ENCODE measurements at regions not wholly inside any gene's neighbourhood (a gene's known extent, or its start where the extent isn't known, plus 50 kb on each side); places are given as distances from the start of the nearest gene placed in this dataset.

- TF ChIP-seq, protein P1, sequence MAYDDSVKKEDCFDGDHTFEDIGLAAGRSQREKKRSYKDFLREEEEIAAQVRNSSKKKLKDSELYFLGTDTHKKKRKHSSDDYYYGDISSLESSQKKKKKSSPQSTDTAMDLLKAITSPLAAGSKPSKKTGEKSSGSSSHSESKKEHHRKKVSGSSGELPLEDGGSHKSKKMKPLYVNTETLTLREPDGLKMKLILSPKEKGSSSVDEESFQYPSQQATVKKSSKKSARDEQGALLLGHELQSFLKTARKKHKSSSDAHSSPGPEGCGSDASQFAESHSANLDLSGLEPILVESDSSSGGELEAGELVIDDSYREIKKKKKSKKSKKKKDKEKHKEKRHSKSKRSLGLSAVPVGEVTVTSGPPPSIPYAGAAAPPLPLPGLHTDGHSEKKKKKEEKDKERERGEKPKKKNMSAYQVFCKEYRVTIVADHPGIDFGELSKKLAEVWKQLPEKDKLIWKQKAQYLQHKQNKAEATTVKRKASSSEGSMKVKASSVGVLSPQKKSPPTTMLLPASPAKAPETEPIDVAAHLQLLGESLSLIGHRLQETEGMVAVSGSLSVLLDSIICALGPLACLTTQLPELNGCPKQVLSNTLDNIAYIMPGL (CRISPR knock-in tag; IDR thresholded peaks at IDR 0.05): no peak
- TF ChIP-seq GRHL2 (CRISPR knock-in tag; IDR thresholded peaks at IDR 0.05; ENCODE audit: insufficient replicate concordance, severe bottlenecking) (no peak), OVOL2 (CRISPR knock-in tag; IDR thresholded peaks at IDR 0.05; ENCODE audit: borderline replicate concordance) (no peak), NR2C2 (CRISPR knock-in tag; IDR thresholded peaks at IDR 0.05) (no peak), JAZF1 (CRISPR knock-in tag; IDR thresholded peaks at IDR 0.05) (no peak)
- TF ChIP-seq, protein P2, sequence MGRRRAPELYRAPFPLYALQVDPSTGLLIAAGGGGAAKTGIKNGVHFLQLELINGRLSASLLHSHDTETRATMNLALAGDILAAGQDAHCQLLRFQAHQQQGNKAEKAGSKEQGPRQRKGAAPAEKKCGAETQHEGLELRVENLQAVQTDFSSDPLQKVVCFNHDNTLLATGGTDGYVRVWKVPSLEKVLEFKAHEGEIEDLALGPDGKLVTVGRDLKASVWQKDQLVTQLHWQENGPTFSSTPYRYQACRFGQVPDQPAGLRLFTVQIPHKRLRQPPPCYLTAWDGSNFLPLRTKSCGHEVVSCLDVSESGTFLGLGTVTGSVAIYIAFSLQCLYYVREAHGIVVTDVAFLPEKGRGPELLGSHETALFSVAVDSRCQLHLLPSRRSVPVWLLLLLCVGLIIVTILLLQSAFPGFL (CRISPR knock-in tag; IDR thresholded peaks at IDR 0.05; ENCODE audit: borderline replicate concordance): no peak
Observed at GRCh38 chr4:184907216-184907615, 81.4 kb upstream of the ACSL1 start (continued).

GRCh38 chr4:184907810-184908209 lies 82.0 kb upstream of the ACSL1 start:
- ATAC-seq (no peak), DNase-seq (ENCODE audit: low spot score) (no peak)
- TF ChIP-seq NR1H2 (CRISPR knock-in tag; IDR thresholded peaks at IDR 0.05): no peak
- TF ChIP-seq, protein P3, sequence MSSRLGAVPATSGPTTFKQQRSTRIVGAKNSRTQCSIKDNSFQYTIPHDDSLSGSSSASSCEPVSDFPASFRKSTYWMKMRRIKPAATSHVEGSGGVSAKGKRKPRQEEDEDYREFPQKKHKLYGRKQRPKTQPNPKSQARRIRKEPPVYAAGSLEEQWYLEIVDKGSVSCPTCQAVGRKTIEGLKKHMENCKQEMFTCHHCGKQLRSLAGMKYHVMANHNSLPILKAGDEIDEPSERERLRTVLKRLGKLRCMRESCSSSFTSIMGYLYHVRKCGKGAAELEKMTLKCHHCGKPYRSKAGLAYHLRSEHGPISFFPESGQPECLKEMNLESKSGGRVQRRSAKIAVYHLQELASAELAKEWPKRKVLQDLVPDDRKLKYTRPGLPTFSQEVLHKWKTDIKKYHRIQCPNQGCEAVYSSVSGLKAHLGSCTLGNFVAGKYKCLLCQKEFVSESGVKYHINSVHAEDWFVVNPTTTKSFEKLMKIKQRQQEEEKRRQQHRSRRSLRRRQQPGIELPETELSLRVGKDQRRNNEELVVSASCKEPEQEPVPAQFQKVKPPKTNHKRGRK (CRISPR knock-in tag; IDR thresholded peaks at IDR 0.05; ENCODE audit: borderline replicate concordance): no peak
- ChIA-PET CTCF (no interaction called here), POLR2A (no interaction called here)
- Mint-ChIP-seq H3K27me3 (ENCODE audit: low read depth) (peaks cover 7% of the 10 kb centered on the region), H3K4me1 (no peaks in the 10 kb centered on the region), H3K9me3 (peaks cover 40% of the 10 kb centered on the region), H3K36me3 (peaks cover 12% of the 10 kb centered on the region), H3K27ac (no peak overlapping the region), H3K4me3 (no peak overlapping the region)

GRCh38 chr4:184911310-184911709 lies 85.5 kb upstream of the ACSL1 start:
- ATAC-seq: no peak
- POLR2A ChIA-PET: no interaction called here
- H3K27me3 Mint-ChIP-seq (ENCODE audit: low read depth): peaks cover 7% of the 10 kb centered on the region
- no peak overlapping the region for H3K27ac Mint-ChIP-seq
- H3K4me1 Mint-ChIP-seq: no peaks in the 10 kb centered on the region
- H3K36me3 Mint-ChIP-seq: peaks cover 28% of the 10 kb centered on the region
- peaks cover 70% of the 10 kb centered on the region for H3K9me3 Mint-ChIP-seq
- no peak for DNase-seq (ENCODE audit: low spot score)
- CTCF ChIA-PET: no interaction called here
- H3K4me3 Mint-ChIP-seq: no peak overlapping the region
- TF ChIP-seq RELA (CRISPR knock-in tag; IDR thresholded peaks at IDR 0.05; ENCODE audit: borderline replicate concordance): no peak
- TF ChIP-seq, protein P4, sequence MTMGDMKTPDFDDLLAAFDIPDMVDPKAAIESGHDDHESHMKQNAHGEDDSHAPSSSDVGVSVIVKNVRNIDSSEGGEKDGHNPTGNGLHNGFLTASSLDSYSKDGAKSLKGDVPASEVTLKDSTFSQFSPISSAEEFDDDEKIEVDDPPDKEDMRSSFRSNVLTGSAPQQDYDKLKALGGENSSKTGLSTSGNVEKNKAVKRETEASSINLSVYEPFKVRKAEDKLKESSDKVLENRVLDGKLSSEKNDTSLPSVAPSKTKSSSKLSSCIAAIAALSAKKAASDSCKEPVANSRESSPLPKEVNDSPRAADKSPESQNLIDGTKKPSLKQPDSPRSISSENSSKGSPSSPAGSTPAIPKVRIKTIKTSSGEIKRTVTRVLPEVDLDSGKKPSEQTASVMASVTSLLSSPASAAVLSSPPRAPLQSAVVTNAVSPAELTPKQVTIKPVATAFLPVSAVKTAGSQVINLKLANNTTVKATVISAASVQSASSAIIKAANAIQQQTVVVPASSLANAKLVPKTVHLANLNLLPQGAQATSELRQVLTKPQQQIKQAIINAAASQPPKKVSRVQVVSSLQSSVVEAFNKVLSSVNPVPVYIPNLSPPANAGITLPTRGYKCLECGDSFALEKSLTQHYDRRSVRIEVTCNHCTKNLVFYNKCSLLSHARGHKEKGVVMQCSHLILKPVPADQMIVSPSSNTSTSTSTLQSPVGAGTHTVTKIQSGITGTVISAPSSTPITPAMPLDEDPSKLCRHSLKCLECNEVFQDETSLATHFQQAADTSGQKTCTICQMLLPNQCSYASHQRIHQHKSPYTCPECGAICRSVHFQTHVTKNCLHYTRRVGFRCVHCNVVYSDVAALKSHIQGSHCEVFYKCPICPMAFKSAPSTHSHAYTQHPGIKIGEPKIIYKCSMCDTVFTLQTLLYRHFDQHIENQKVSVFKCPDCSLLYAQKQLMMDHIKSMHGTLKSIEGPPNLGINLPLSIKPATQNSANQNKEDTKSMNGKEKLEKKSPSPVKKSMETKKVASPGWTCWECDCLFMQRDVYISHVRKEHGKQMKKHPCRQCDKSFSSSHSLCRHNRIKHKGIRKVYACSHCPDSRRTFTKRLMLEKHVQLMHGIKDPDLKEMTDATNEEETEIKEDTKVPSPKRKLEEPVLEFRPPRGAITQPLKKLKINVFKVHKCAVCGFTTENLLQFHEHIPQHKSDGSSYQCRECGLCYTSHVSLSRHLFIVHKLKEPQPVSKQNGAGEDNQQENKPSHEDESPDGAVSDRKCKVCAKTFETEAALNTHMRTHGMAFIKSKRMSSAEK (CRISPR knock-in tag; IDR thresholded peaks at IDR 0.05; ENCODE audit: borderline replicate concordance): no peak
- TF ChIP-seq ESRRA (CRISPR knock-in tag; IDR thresholded peaks at IDR 0.05; ENCODE audit: borderline replicate concordance): no peak
- TF ChIP-seq ZNF263 (CRISPR knock-in tag; IDR thresholded peaks at IDR 0.05; ENCODE audit: low read depth): no peak
- no peak for TF ChIP-seq CREB1 (CRISPR knock-in tag; IDR thresholded peaks at IDR 0.05)
- TF ChIP-seq ZNF121 (CRISPR knock-in tag; IDR thresholded peaks at IDR 0.05): no peak
- TF ChIP-seq GTF2I (CRISPR knock-in tag; conservative IDR thresholded peaks at IDR 0.05): no peak
- TF ChIP-seq PRRX2 (CRISPR knock-in tag; IDR thresholded peaks at IDR 0.05): no peak
- TF ChIP-seq, protein P5, sequence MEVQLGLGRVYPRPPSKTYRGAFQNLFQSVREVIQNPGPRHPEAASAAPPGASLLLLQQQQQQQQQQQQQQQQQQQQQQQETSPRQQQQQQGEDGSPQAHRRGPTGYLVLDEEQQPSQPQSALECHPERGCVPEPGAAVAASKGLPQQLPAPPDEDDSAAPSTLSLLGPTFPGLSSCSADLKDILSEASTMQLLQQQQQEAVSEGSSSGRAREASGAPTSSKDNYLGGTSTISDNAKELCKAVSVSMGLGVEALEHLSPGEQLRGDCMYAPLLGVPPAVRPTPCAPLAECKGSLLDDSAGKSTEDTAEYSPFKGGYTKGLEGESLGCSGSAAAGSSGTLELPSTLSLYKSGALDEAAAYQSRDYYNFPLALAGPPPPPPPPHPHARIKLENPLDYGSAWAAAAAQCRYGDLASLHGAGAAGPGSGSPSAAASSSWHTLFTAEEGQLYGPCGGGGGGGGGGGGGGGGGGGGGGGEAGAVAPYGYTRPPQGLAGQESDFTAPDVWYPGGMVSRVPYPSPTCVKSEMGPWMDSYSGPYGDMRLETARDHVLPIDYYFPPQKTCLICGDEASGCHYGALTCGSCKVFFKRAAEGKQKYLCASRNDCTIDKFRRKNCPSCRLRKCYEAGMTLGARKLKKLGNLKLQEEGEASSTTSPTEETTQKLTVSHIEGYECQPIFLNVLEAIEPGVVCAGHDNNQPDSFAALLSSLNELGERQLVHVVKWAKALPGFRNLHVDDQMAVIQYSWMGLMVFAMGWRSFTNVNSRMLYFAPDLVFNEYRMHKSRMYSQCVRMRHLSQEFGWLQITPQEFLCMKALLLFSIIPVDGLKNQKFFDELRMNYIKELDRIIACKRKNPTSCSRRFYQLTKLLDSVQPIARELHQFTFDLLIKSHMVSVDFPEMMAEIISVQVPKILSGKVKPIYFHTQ (CRISPR knock-in tag; IDR thresholded peaks at IDR 0.05): no peak
- no peak for TF ChIP-seq CBFB (CRISPR knock-in tag; IDR thresholded peaks at IDR 0.05; ENCODE audit: low read depth)
- no peak for TF ChIP-seq TCF7 (CRISPR knock-in tag; IDR thresholded peaks at IDR 0.05; ENCODE audit: low read depth)
- TF ChIP-seq, protein P1 (CRISPR knock-in tag; IDR thresholded peaks at IDR 0.05): no peak
